Upper lobe of left lung (tissue), 6 donors: ENCODE measurements at regions not wholly inside any gene's neighbourhood (a gene's known extent, or its start where the extent isn't known, plus 50 kb on each side); places are given as distances from the start of the nearest gene placed in this dataset.
"Not testable (repeated sequence)": the region's sequence is repeated elsewhere in the genome, so short reads cannot be mapped to it uniquely, and the experiment has no call there.

Source experiments
- ATAC-seq, 2 donors: fragments of 200-7000 bp; cut with Tn5 transposase; one replicate each; pipeline ENCODE4 v1.9.1; 2022; ENCODE audit warnings: mild to moderate bottlenecking in 2 of 2, moderate library complexity in 2 of 2; ENCODE audit not compliant: low FRiP score in 2 of 2
- DNase-seq, 2 donors: peaks; one replicate each; pipeline ENCODE4 v3.0.0-alpha.2; 2019 to 2020
- H3K27ac ChIP-seq, 4 donors: fragments of 200-600 bp; sonication (generic); one replicate each; pipeline ENCODE4 v1.5.1; 2016 to 2019
- H3K27me3 ChIP-seq, 4 donors: fragments of 200-600 bp; sonication (generic); one replicate each; pipeline ENCODE4 v1.5.1; 2017 to 2019
- H3K36me3 ChIP-seq, 4 donors: fragments of 200-600 bp; sonication (generic); one replicate each; pipeline ENCODE4 v1.5.1; 2016 to 2019
- H3K4me1 ChIP-seq, 4 donors: fragments of 200-600 bp; sonication (generic); one replicate each; pipeline ENCODE4 v1.5.1; 2018 to 2019
- H3K4me3 ChIP-seq, 4 donors: fragments of 200-600 bp; sonication (generic); one replicate each; pipeline ENCODE4 v1.5.1; 2017 to 2019; ENCODE audit warnings: mild to moderate bottlenecking in 2 of 4, moderate library complexity in 1 of 4
- H3K9me3 ChIP-seq, 4 donors: fragments of 200-600 bp; sonication (generic); one replicate each; pipeline ENCODE4 v1.5.1; 2018 to 2019
- CTCF ChIP-seq, 6 experiments: fragments of 450-650 bp in 4 of 6; fragments of 200-600 bp in 2 of 6; sonication (generic) in 2 of 6; IDR thresholded peaks; one replicate each; pipeline ENCODE4 v1.5.1; 2016 to 2019; ENCODE audit warnings: antibody characterized with exemption in 6 of 6
- EP300 ChIP-seq, 4 donors: sonication (generic); formaldehyde crosslinking; IDR thresholded peaks; one replicate each; pipeline ENCODE4 v1.5.1; 2017; ENCODE audit warnings: antibody characterized with exemption in 4 of 4, control low read depth in 2 of 4
- POLR2A ChIP-seq, 4 donors: fragments of 450-650 bp; IDR thresholded peaks; one replicate each; pipeline ENCODE4 v1.5.1; 2016 to 2017; ENCODE audit warnings: antibody characterized with exemption in 4 of 4, mild to moderate bottlenecking in 2 of 4
- POLR2AphosphoS5 ChIP-seq, 2 donors: sonication (generic); formaldehyde crosslinking; IDR thresholded peaks; one replicate each; pipeline ENCODE4 v1.5.1; 2017; ENCODE audit warnings: antibody characterized with exemption in 2 of 2
- whole genome bisulfite sequencing, 2 donors: methylation state at CpG; one replicate each; pipeline ENCODE4 v1.1.5; 2017 to 2018; 5-methylcytosine and 5-hydroxymethylcytosine counted together
- donor health status: DM: no; HTN: no; CAD: no; lungs with moderate emphysema.
- donor health status: DM: no; HTN: yes; CAD: no; lungs with severe emphysema.

- WGBS, 2 donors: 79 to 86% methylated on average over 3 of the region's 3 CpGs
- Histone ChIP-seq H3K27me3 (no peaks in the 10 kb centered on the region), H3K36me3 (no peaks in the 10 kb centered on the region), H3K4me1 (peaks cover 10 to 15% (median 12%) of the 10 kb centered on the region in 4 donors), H3K27ac (no peak overlapping the region), H3K9me3 (no peaks in the 10 kb centered on the region), H3K4me3 (no peak overlapping the region)
- no peak for TF ChIP-seq POLR2AphosphoS5 (IDR thresholded peaks at IDR 0.05)
- TF ChIP-seq POLR2A (IDR thresholded peaks at IDR 0.05): no peak
- TF ChIP-seq EP300 (IDR thresholded peaks at IDR 0.05): no peak
- no peak for TF ChIP-seq CTCF (IDR thresholded peaks at IDR 0.05)
- DNase-seq: no peak
- no peak for ATAC-seq
Measured at GRCh38 chr6:5833120-5833519, 173.6 kb downstream of the NRN1 start.

- TF ChIP-seq POLR2A (IDR thresholded peaks at IDR 0.05) (no peak), POLR2AphosphoS5 (IDR thresholded peaks at IDR 0.05) (no peak), CTCF (IDR thresholded peaks at IDR 0.05) (no peak), EP300 (IDR thresholded peaks at IDR 0.05) (no peak)
- ATAC-seq (no peak), DNase-seq (no peak)
- Histone ChIP-seq H3K27me3 (no peaks in the 10 kb centered on the region), H3K9me3 (no peaks in the 10 kb centered on the region), H3K4me3 (no peak overlapping the region), H3K4me1 (peaks cover 10 to 15% (median 12%) of the 10 kb centered on the region in 4 donors), H3K27ac (no peak overlapping the region), H3K36me3 (no peaks in the 10 kb centered on the region)
- 86 to 88% methylated on average over 2 to 3 of the region's 3 CpGs for WGBS, 2 donors
Measured at GRCh38 chr6:5832668-5833067, 174.1 kb downstream of the NRN1 start.

- peaks cover 10 to 15% (median 12%) of the 10 kb centered on the region in 4 donors for H3K4me1 ChIP-seq
- H3K27me3 ChIP-seq, H3K36me3 ChIP-seq, H3K27ac ChIP-seq, H3K4me3 ChIP-seq, H3K9me3 ChIP-seq: not testable (repeated sequence)
- DNase-seq: peak in 1 of 2 donors; percentile 29
- 23 to 39% methylated on average over 7 to 8 of the region's 8 CpGs for WGBS, 2 donors
- peak; percentile 35 to 60 for ATAC-seq
Measured at GRCh38 chr6:5831219-5831862, 175.4 kb downstream of the NRN1 start.

- Histone ChIP-seq H3K27ac (no peak overlapping the region), H3K4me1 (peaks cover 10 to 15% (median 12%) of the 10 kb centered on the region in 4 donors), H3K27me3 (no peaks in the 10 kb centered on the region), H3K4me3 (no peak overlapping the region), H3K9me3 (no peaks in the 10 kb centered on the region), H3K36me3 (no peaks in the 10 kb centered on the region)
- 55 to 80% methylated on average over 2 to 11 of the region's 11 CpGs for WGBS, 2 donors
- ATAC-seq (no peak), DNase-seq (no peak)
- no peak for TF ChIP-seq POLR2AphosphoS5 (IDR thresholded peaks at IDR 0.05)
- no peak for TF ChIP-seq CTCF (IDR thresholded peaks at IDR 0.05)
- TF ChIP-seq EP300 (IDR thresholded peaks at IDR 0.05): no peak
- no peak for TF ChIP-seq POLR2A (IDR thresholded peaks at IDR 0.05)
Measured at GRCh38 chr6:5828296-5828695, 178.4 kb downstream of the NRN1 start.

GRCh38 chr6:5827056-5827904 lies 179.4 kb downstream of the NRN1 start:
- H3K4me1 ChIP-seq: peaks cover 9 to 15% (median 12%) of the 10 kb centered on the region in 4 donors
- H3K27me3 ChIP-seq: no peaks in the 10 kb centered on the region
- WGBS, 2 donors: 63 to 77% methylated on average over 14 of the region's 14 CpGs
- DNase-seq: no peak
- H3K27ac ChIP-seq: no peak overlapping the region
- H3K4me3 ChIP-seq: no peak overlapping the region
- H3K9me3 ChIP-seq: peaks cover 0 to 3% (median 0%) of the 10 kb centered on the region in 4 donors
- no peak for ATAC-seq
- TF ChIP-seq EP300 (IDR thresholded peaks at IDR 0.05) (no peak), CTCF (IDR thresholded peaks at IDR 0.05) (no peak), POLR2AphosphoS5 (IDR thresholded peaks at IDR 0.05) (no peak), POLR2A (IDR thresholded peaks at IDR 0.05) (no peak)
- no peaks in the 10 kb centered on the region for H3K36me3 ChIP-seq

- not testable (repeated sequence) for ATAC-seq, H3K36me3 ChIP-seq, H3K9me3 ChIP-seq, DNase-seq, H3K27me3 ChIP-seq, H3K27ac ChIP-seq, H3K4me1 ChIP-seq, H3K4me3 ChIP-seq
- WGBS, 2 donors: 72 to 80% methylated on average over 7 to 8 of the region's 8 CpGs
Measured at GRCh38 chr6:5824382-5824983, 182.2 kb downstream of the NRN1 start.
